ENCODE measurements at regions not wholly inside any gene's neighbourhood (a gene's known extent, or its start where the extent isn't known, plus 50 kb on each side); places are given as distances from the start of the nearest gene placed in this dataset.

GRCh38 chr16:50981951-50982350 lies 169.1 kb downstream of the SALL1 start:
- Histone ChIP-seq H2AFZ (replicated peaks; ENCODE audit: low read length, poor library complexity) (no peak overlapping the region), H3K36me3 (ENCODE audit: control insufficient read depth, insufficient read depth, low read length) (no peaks in the 10 kb centered on the region), H4K5ac (ENCODE audit: low read depth, low read length) (no peak overlapping the region), H2BK5ac (ENCODE audit: low read depth, low read length, poor library complexity, severe bottlenecking) (no peak overlapping the region), H3K56ac (ENCODE audit: extremely low read depth, insufficient read depth, low read length) (no peak overlapping the region), H3K4me1 (ENCODE audit: control insufficient read depth, insufficient read depth, low read length) (no peaks in the 10 kb centered on the region), H4K91ac (ENCODE audit: insufficient read depth, low read depth, low read length) (no peak overlapping the region), H3K4me2 (ENCODE audit: low read depth, low read length) (no peak overlapping the region), H4K8ac (ENCODE audit: low read depth in 2 of 2, low read length in 2 of 2) (no peak overlapping the region), H3K27me3 (ENCODE audit: control insufficient read depth, insufficient read depth, low read length) (no peaks in the 10 kb centered on the region), H2AK5ac (ENCODE audit: low read depth, low read length) (no peak overlapping the region), H3K9me1 (ENCODE audit: insufficient read depth, low read length) (no peaks in the 10 kb centered on the region), H3K4ac (ENCODE audit: low read depth, low read length) (no peak overlapping the region), H3K9me3 (ENCODE audit: control insufficient read depth, insufficient read depth, low read length) (no peaks in the 10 kb centered on the region), H2BK20ac (ENCODE audit: low read depth, low read length) (no peak overlapping the region), H3K23ac (ENCODE audit: low read depth, low read length) (no peak overlapping the region), H3K4me3 (ENCODE audit: insufficient read depth, low read depth, low read length) (no peak overlapping the region), H3K9ac (ENCODE audit: low read depth, low read length) (no peak overlapping the region), H2BK15ac (ENCODE audit: low read depth, low read length) (no peak overlapping the region), H3K14ac (replicated peaks; ENCODE audit: low read depth, low read length) (no peak overlapping the region), H4K20me1 (ENCODE audit: insufficient read depth, low read length) (no peaks in the 10 kb centered on the region), H2BK120ac (ENCODE audit: low read depth, low read length) (no peak overlapping the region), H3K18ac (ENCODE audit: low read depth, low read length) (no peak overlapping the region), H2AK9ac (replicated peaks; ENCODE audit: low read depth, low read length, poor library complexity) (peak overlapping the region; percentile 6), H3K79me1 (ENCODE audit: low read depth in 1 of 2, low read length in 2 of 2) (no peaks in the 10 kb centered on the region), H3K27ac (ENCODE audit: insufficient read depth, low read length) (no peak overlapping the region)
- ATAC-seq (ENCODE audit: low read depth) = no peak
- POLR2A ChIA-PET (ENCODE audit: unreplicated experiment) = no interaction called here
- CTCF ChIA-PET = no interaction called here
- no TSS peak for BruUV-seq (replicated peaks)
- no peak for DNase-seq
- no peak for TF ChIP-seq FOS (IDR thresholded peaks at IDR 0.05; ENCODE audit: low read depth, low read length)
- TF ChIP-seq POLR2A (IDR thresholded peaks at IDR 0.05; ENCODE audit: low read depth, low read length) = no peak
- no peak for TF ChIP-seq MXI1 (IDR thresholded peaks at IDR 0.05; ENCODE audit: borderline replicate concordance, low read depth, low read length)
- TF ChIP-seq MAFK (IDR thresholded peaks at IDR 0.05; ENCODE audit: low read depth, low read length) = no peak
- 83% methylated on average over 1 of the region's 6 CpGs; no CpG with 5 or more reads in 1 of the 2 experiments for WGBS, 2 experiments (ENCODE audit: extremely low coverage in 2 of 2, insufficient read length in 1 of 2)
- dilution Hi-C loops (cut with HindIII; ENCODE audit: low sequenced_read_pairs, unreplicated experiment) (no loop called here), in situ Hi-C loops (cut with MboI; ENCODE audit: low sequenced_read_pairs) (no loop called here), intact Hi-C loops (cut with micrococcal nuclease) (no loop called here)

Measured in IMR-90 (cell line).